GM18517 (cell line): ENCODE measurements at regions not wholly inside any gene's neighbourhood (a gene's known extent, or its start where the extent isn't known, plus 50 kb on each side); places are given as distances from the start of the nearest gene placed in this dataset.
"Not testable (repeated sequence)": the region's sequence is repeated elsewhere in the genome, so short reads cannot be mapped to it uniquely, and the experiment has no call there.

ENCODE experiments used
- ATAC-seq: cut with Tn5 transposase; IDR thresholded peaks from one replicate; pipeline ENCODE4 v1.9.1; 2021; ENCODE audit warnings: mild to moderate bottlenecking, moderate library complexity; ENCODE audit not compliant: unreplicated experiment

GRCh38 chr7:115363916-115364315, 442.0 kb downstream of the MDFIC start:
- ATAC-seq, result no peak

DNA sequence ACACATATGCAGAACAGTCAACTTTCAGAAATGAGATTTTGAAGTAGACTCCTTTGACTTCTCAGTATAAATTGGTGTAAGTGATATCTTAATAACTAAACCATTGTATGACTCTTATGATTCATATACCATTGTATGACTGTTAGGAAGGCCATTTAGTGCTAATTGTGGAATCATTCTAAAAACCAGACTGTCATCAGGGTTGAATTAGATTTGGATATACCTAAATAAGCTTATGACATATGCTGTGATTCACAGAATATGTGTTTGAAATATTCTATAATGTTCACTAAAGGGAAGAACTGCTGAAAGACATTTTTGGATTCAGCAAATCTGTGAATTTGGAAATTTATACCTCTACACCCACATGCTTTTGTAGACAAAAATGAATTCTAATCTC, 438.1 kb downstream of the MDFIC start:
- no peak for ATAC-seq

DNA sequence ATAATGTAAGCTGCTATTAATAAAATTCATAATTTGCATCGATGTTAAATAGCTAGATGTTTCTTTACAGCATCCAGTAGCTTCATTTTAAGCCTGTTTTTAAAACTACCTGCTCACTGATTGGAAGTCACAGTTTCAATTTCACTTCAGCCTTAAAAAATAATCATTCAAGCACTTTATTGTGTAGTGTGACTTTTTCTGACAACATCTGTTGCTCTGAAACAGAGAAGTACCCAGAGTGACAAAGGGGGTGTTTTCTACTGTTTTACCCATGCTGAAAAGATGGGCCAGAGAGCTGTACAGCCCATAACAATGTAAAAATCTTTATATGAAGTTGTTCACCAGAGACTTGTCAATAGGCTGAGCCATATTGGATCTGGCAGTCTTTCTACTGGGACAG, 437.2 kb downstream of the MDFIC start:
- ATAC-seq, result no peak

DNA sequence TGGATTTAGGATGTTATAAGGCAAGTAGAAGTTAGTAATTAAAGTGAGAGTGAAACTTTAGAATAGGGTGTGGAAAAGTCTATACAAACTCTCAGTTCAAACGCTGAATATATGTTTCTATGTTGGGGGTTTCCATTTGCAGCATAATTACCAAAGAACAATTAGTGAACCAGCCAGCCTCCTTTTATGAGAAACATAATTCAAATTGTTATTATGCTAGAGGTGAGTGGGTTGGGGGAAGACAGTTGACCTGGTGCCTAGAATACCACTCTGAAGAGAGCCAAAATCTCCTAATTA, 435.8 kb downstream of the MDFIC start:
- no peak for ATAC-seq

GRCh38 chr7:115356999-115357702, 435.3 kb downstream of the MDFIC start:
- no peak for ATAC-seq

DNA sequence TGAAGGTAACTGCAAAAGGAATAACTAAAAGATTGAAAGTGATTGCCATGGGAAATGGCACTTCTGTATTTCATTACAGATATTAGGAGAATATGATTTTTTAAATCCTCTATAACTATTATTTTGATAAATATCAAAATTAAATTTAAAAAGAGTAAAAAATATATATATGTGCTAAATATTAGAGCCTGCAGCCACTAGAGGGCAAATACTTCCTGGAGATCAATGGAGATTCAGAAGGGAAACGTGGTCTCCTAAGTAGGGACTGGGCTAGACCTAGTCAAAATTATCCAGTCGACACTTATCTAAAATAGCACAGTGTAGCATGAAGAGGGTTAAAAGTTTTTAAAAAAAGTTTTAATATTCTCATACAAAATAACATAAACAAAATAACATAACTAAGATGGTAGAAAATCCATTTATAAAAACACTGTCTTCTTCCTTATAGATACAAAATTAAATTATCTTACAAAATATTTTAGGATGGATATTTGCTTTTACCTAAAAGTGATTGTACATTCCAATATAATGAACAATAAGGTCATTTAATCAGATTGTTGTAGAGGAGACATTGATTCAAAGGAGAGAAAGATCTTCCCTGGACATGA, 434.3 kb downstream of the MDFIC start:
- no peak for ATAC-seq

DNA sequence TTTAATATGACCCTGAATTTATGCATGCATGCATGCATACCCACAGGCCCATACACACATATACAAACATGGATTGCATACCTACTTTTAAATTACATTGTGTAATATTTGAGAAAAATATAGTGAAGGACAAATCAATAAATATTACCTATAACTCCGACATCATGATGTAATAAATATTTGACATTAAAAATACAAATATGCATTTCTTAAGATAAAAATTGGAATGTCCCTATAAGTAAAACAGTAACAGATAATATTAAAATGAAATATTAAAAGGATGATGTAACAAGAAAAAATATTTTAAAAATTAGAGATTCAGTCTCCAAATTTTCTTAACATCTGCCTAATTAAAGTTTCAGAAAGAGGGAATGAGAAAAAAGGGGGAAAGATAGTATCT, 433.0 kb downstream of the MDFIC start:
- no peak for ATAC-seq

GRCh38 chr7:115352375-115352774, 430.5 kb downstream of the MDFIC start:
- no peak for ATAC-seq

DNA sequence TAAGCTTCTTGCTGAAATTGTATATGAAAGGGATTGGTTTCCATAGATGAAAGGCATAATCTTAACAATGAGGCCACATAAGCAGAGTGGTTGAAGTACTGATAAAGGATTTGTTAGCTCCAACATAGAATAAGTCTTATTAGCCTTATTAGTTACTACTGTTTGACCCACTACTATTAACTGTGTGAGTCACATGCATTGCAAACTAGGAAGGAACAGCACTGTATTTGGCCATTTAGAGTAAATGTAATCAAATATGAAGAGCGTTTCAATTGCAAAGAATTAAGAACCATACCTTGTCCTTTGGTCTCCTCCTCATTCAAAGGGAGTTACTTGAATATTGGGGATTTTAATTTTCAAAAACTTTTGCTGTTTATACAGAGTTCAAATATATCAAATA, 428.9 kb downstream of the MDFIC start:
- ATAC-seq, result no peak

- no peak for ATAC-seq
Measured at GRCh38 chr7:115349635-115350034, 427.7 kb downstream of the MDFIC start.

DNA sequence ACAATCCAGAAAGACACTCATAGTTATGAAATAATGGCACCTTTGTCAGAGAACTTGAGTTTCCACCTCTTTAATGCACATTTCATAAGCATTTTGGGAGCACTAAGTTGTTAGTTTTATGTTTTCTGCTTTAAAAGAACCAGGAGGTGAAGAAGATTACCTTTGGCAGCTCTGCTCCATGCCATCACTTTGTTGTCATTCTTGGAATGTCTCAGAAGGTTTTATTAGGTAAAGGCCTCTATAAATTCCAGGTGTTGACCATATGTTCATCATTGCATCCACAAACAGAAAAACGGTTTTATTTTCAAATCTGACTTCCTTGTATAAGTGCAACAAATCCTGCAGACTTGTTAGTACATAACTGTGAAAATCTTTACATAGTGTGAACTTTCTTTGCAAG, 424.8 kb downstream of the MDFIC start:
- no peak for ATAC-seq

DNA sequence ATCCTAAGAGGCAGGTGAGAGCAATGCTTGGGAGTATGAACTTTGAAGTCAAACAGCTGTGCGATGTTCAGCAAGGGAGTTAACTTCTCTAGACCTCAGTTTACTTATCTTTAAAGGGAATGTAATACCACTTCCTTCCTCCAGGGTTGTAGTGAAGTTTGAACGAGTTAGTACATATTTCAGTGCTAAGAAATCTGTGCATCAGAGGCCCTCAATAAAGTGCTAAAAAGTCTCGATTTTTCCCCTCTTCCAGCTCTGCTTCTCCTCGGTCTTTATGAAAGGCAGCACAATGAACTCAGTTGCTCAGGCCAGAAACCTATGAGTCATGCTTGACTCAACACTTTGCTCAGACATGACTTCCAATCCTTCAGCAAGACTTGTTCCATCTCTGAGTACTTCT, 418.9 kb downstream of the MDFIC start:
- ATAC-seq, result no peak

DNA sequence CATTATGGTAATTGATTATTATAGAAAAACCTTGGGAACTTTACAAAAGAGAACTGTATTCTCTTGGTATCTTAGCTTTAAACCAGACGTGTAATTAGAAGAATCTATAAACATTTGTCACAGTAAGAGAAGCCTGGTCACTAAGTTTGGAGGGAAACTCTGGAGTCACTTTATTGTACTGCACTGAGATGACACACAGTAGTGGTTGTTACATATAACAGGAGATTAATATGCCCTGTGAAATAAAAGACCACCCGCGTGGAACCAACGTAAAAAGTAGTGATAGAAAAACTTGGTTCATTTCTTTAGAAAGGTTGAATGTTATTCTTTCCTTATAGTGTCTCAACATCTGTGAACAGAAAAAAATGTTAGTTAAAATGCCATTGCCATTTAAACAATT, 416.1 kb downstream of the MDFIC start:
- no peak for ATAC-seq

- no peak for ATAC-seq
Measured at GRCh38 chr7:115332691-115333090, 410.8 kb downstream of the MDFIC start.

GRCh38 chr7:115329006-115329405, 407.1 kb downstream of the MDFIC start:
- ATAC-seq, result no peak

GRCh38 chr7:115328018-115328417, 406.1 kb downstream of the MDFIC start:
- no peak for ATAC-seq

DNA sequence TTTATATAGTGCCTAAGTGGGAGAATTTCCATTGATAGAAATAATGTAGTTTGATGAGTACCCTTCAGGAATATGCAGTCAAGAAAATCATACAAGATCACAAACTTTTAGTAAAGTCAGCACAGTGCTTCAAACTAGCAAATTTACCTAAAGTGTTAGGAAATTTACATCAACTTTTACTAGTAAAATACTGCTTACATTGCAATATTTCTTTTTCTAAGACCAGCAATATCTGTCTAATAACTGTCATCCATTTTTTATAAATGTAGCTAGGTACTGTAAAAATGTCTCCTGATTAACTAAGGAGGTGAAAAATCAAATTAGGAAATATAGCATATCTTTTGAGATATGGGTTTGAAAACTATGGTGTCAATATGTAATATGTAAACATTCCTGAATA, 405.4 kb downstream of the MDFIC start:
- no peak for ATAC-seq

- no peak for ATAC-seq
Measured at GRCh38 chr7:115319541-115319940, 397.6 kb downstream of the MDFIC start.

- not testable (repeated sequence) for ATAC-seq
Measured at GRCh38 chr7:115310316-115310715, 388.4 kb downstream of the MDFIC start.

DNA sequence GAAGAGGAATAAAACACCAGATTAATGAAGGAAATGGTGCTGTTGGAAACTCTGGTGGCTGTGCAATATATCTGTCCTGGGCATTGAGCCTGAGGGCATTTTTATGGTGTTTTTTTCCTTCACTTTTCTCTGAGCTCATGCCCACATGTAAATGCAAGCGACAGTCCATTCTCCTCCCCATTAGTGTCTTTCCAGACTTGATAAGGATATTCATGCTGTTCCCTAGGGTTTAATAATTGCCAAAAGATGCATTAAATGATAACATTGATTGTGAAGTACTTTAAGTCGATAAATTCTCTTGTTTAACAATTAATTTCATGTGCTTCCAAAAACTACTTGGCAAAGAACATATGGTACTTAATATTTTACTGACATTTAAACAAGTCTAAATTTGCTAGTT, 384.7 kb downstream of the MDFIC start:
- ATAC-seq, result no peak

GRCh38 chr7:115300231-115300870, 378.5 kb downstream of the MDFIC start:
- ATAC-seq, result no peak

GRCh38 chr7:115299397-115300037, 377.6 kb downstream of the MDFIC start:
- no peak for ATAC-seq
